Nephron (organoid): ENCODE measurements at regions not wholly inside any gene's neighbourhood (a gene's known extent, or its start where the extent isn't known, plus 50 kb on each side); places are given as distances from the start of the nearest gene placed in this dataset.

Experiments
- H3K27ac Mint-ChIP-seq, 3 experiments: 2 replicates each; pipeline ENCODE4 v1.8.0; 2020; ENCODE audit warnings: mixed read lengths in 3 of 3, mild to moderate bottlenecking in 2 of 3, moderate library complexity in 1 of 3
- H3K27me3 Mint-ChIP-seq: 2 replicates; pipeline ENCODE4 v1.8.0; 2021; ENCODE audit warnings: low read depth, mild to moderate bottlenecking, moderate library complexity, mixed read lengths
- H3K36me3 Mint-ChIP-seq: 2 replicates; pipeline ENCODE4 v1.8.0; 2020; ENCODE audit warnings: low read depth, mixed read lengths
- H3K4me1 Mint-ChIP-seq: 2 replicates; pipeline ENCODE4 v1.8.0; 2020; ENCODE audit warnings: mixed read lengths
- H3K4me3 Mint-ChIP-seq, 3 experiments: 2 replicates each; pipeline ENCODE4 v1.8.0; 2020; ENCODE audit warnings: mild to moderate bottlenecking in 3 of 3, mixed read lengths in 3 of 3, moderate library complexity in 2 of 3
- H3K9me3 Mint-ChIP-seq: 2 replicates; pipeline ENCODE4 v1.8.0; 2020; ENCODE audit warnings: mixed read lengths
- TF ChIP-seq, protein P1 (sequence below), 3 experiments: fragments of 200-600 bp; sonication (generic); IDR thresholded peaks; one replicate each; pipeline ENCODE4 v1.5.0; 2021; ENCODE audit warnings: antibody characterized with exemption in 3 of 3; ENCODE audit not compliant: unreplicated experiment in 3 of 3

DNA sequence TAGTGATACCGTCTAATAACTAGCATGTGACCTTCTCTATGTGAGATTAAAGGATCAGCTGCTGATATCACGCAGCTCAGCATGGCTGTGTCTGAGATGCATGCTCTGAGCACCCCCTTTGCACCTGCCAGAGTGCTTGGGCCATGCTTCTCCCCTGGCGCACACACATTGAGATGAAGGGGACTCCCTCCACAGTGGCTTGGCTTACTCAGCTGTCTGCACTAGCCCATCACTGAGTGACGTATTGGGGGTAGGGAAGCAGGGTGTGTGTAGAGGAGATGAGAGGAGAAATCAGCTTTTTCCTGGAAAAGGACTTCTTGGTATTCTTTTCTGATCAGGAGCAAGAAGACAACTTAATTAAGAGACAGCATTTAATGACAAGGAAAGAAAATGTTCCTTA is 216.5 kb downstream of the BLID start:
- Mint-ChIP-seq H3K27me3 (peaks cover 5% of the 10 kb centered on the region), H3K4me3 (no peak overlapping the region), H3K4me1 (peaks cover 28% of the 10 kb centered on the region), H3K27ac (no peak overlapping the region), H3K36me3 (peaks cover 3% of the 10 kb centered on the region), H3K9me3 (peaks cover 3% of the 10 kb centered on the region)
- TF ChIP-seq, protein P1, sequence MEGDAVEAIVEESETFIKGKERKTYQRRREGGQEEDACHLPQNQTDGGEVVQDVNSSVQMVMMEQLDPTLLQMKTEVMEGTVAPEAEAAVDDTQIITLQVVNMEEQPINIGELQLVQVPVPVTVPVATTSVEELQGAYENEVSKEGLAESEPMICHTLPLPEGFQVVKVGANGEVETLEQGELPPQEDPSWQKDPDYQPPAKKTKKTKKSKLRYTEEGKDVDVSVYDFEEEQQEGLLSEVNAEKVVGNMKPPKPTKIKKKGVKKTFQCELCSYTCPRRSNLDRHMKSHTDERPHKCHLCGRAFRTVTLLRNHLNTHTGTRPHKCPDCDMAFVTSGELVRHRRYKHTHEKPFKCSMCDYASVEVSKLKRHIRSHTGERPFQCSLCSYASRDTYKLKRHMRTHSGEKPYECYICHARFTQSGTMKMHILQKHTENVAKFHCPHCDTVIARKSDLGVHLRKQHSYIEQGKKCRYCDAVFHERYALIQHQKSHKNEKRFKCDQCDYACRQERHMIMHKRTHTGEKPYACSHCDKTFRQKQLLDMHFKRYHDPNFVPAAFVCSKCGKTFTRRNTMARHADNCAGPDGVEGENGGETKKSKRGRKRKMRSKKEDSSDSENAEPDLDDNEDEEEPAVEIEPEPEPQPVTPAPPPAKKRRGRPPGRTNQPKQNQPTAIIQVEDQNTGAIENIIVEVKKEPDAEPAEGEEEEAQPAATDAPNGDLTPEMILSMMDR (IDR thresholded peaks at IDR 0.05; ENCODE audit: unreplicated experiment in 3 of 3), result no peak

DNA sequence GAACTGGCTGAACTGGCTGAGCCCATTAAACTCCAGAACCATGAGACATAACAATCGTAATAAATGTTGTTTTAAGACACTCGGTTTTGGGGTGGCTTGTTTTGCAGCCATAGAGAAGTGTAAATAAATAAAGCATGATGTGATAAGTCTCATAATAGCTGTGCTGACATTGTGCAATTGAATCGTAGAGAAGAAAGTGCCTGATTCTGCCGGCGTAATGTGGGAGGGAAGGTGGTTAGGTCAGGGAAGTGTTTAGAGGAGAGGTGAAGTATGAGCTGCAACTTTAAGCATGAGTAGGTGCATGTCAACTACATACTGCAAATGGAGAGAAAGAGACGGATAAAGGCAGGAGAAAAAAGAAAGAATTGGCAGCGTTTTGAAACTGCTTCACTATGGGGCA is 217.1 kb downstream of the BLID start:
- Mint-ChIP-seq H3K36me3 (peaks cover 3% of the 10 kb centered on the region), H3K4me3 (no peak overlapping the region), H3K27me3 (peaks cover 4% of the 10 kb centered on the region), H3K4me1 (peaks cover 29% of the 10 kb centered on the region), H3K9me3 (peaks cover 4% of the 10 kb centered on the region), H3K27ac (no peak overlapping the region)
- TF ChIP-seq, protein P1 (IDR thresholded peaks at IDR 0.05; ENCODE audit: unreplicated experiment in 3 of 3), result no peak

DNA sequence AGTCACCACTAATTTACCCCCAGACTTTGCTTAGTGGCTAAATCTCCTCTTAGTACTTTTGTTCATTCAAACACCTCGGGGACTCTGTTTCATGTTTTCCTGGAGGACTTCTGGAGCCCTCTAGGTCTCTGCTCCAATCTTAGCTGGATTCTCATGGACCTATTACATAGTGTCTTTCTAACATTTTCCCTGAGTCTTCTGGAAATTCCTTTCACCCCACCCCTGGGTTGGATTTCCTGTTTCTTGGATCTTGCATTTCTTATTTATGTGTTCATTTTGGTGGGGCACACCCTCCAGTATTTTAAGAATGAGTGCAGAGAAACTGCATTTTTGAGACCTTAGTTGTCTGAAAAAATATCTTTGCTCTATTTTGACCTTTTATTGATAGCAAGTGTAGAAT is 220.1 kb downstream of the BLID start:
- peaks cover 4% of the 10 kb centered on the region for H3K27me3 Mint-ChIP-seq
- H3K4me1 Mint-ChIP-seq, result peaks cover 48% of the 10 kb centered on the region
- no peaks in the 10 kb centered on the region for H3K36me3 Mint-ChIP-seq
- TF ChIP-seq, protein P1 (IDR thresholded peaks at IDR 0.05; ENCODE audit: unreplicated experiment in 3 of 3), result no peak
- H3K4me3 Mint-ChIP-seq, result no peak overlapping the region
- peaks cover 8% of the 10 kb centered on the region for H3K9me3 Mint-ChIP-seq
- no peak overlapping the region for H3K27ac Mint-ChIP-seq

DNA sequence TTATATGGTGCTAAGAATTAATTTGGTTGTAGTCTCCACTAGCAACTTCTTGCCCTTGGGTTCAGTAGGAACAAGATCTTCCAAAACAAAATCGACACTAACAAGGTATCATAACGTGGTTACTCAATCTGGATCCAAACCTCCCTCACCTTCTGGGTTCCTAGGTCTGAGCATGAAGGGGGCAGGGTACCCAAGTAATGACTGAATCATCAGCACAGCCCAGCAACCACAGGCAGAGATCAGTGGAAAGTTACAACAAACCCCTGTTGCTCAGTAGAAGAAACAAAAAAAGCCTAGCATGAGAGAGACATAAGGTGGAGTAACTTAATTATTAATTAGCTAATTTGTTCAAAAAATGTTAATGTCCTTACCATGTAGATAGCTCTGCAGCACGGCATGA is 221.4 kb downstream of the BLID start:
- Mint-ChIP-seq H3K27ac (no peak overlapping the region), H3K9me3 (peaks cover 8% of the 10 kb centered on the region), H3K4me3 (no peak overlapping the region), H3K36me3 (no peaks in the 10 kb centered on the region), H3K27me3 (peaks cover 4% of the 10 kb centered on the region), H3K4me1 (peaks cover 49% of the 10 kb centered on the region)
- TF ChIP-seq, protein P1 (IDR thresholded peaks at IDR 0.05; ENCODE audit: unreplicated experiment in 3 of 3), result no peak

DNA sequence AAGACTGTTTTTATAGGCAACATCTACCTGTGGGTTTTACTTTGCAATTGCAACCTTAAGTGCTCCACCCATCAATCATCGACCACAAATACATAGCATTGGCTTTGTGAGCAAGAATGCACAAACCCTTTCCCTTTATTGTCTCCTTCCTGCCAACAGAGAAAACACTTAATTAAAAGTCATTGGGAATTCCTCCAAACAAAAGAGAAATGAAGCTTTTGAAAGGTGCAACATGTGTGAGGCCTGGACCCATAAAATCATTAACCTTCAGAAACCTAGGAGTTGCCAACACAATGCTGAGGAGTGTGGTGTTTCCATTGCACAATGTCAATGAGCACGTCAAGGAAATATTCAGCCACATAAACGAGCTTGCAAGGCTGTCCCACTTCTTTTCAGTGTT is 223.2 kb downstream of the BLID start:
- Mint-ChIP-seq H3K27ac (peak overlapping the region; percentile 69 to 87 (median 85)), H3K4me3 (no peak overlapping the region), H3K36me3 (no peaks in the 10 kb centered on the region), H3K4me1 (peaks cover 42% of the 10 kb centered on the region), H3K9me3 (peaks cover 8% of the 10 kb centered on the region), H3K27me3 (peaks cover 4% of the 10 kb centered on the region)
- TF ChIP-seq, protein P1 (IDR thresholded peaks at IDR 0.05; ENCODE audit: unreplicated experiment in 3 of 3), result no peak

DNA sequence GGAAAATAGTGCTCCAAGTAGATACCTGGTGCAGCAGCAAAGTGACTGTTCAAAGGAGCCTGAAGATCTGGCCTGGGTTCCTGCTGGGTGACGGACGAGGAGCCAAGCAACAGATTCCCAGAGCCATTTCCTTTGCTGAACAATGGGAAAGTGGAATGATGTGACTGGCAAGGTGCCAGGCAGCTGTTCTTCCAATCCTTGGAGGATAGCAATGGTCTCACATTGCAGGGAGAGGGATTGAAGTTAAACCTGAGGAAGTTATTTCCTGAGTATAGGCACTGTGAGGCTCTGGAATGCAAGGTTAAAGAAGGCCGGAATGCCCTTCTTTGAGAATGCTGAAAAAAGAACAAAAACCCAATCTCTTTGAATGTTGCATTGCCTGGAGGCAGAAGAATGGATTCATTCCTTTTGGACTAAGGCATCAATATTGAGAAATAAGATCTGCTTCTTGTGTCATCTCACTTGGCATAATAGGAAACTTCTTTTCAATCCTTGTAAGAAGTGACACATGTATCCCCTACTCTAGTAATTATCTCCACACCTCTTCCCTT is 223.8 kb downstream of the BLID start:
- H3K9me3 Mint-ChIP-seq, result peaks cover 8% of the 10 kb centered on the region
- TF ChIP-seq, protein P1 (IDR thresholded peaks at IDR 0.05; ENCODE audit: unreplicated experiment in 3 of 3), result no peak
- H3K27ac Mint-ChIP-seq, result peak overlapping the region; percentile 69 to 87 (median 85)
- peaks cover 4% of the 10 kb centered on the region for H3K27me3 Mint-ChIP-seq
- peaks cover 48% of the 10 kb centered on the region for H3K4me1 Mint-ChIP-seq
- no peaks in the 10 kb centered on the region for H3K36me3 Mint-ChIP-seq
- no peak overlapping the region for H3K4me3 Mint-ChIP-seq
